GM12878 (cell line): ENCODE measurements at regions not wholly inside any gene's neighbourhood (a gene's known extent, or its start where the extent isn't known, plus 50 kb on each side); places are given as distances from the start of the nearest gene placed in this dataset.

Source experiments
- ATAC-seq: fragments of 200-7000 bp; cut with Tn5 transposase; 3 replicates; pipeline ENCODE4 v1.9.1; 2020; ENCODE audit warnings: mild to moderate bottlenecking, moderate library complexity
- BruUV-seq: library from RNA; stranded (reverse); fragments of 400-500 nt; replicated peaks from 2 replicates; lab custom pipeline; 2021; lab: Mats Ljungman, UMichigan
- CTCF ChIA-PET: fragments of 300-600 bp; sonication (Branson Sonifier 250); formaldehyde crosslinking; extraction: SDS; loops from one replicate; lab custom pipeline; 2021; ENCODE audit warnings: inconsistent platforms; lab: Yijun Ruan, JAX
- POLR2A ChIA-PET: fragments of 350-600 bp; formaldehyde crosslinking; extraction: SDS; loops from one replicate; lab custom pipeline; 2021; ENCODE audit warnings: inconsistent platforms; lab: Charles Lee
- RAD21 ChIA-PET: fragments of 300-600 bp; sonication (Branson Sonifier 250); formaldehyde crosslinking; loops from one replicate; lab custom pipeline; 2023; ENCODE audit warnings: antibody characterized with exemption; ENCODE audit not compliant: unreplicated experiment; lab: Charles Lee
- SMC1A ChIA-PET: fragments of 300-600 bp; sonication (Branson Sonifier 250); formaldehyde crosslinking; loops from one replicate; lab custom pipeline; 2023; ENCODE audit not compliant: unreplicated experiment, uncharacterized antibody; lab: Charles Lee
- DNase-seq: peaks from one replicate; pipeline ENCODE4 v3.0.0-alpha.2; 2011; ENCODE audit warnings: low read depth, low spot score
- FAIRE-seq: peaks from 3 replicates; lab custom pipeline; 2011; peaks lifted over from hg19 to GRCh38; lab: Jason Lieb, UNC
- H2AFZ ChIP-seq: 2 replicates; pipeline ENCODE4 v1.6.0; 2011; ENCODE audit warnings: low read depth, low read length, control low read depth; ENCODE audit not compliant: control insufficient read depth
- H3K27ac ChIP-seq: 2 replicates; pipeline ENCODE4 v1.5.1; 2011; ENCODE audit warnings: control low read depth; ENCODE audit not compliant: control insufficient read depth, insufficient read depth
- H3K27me3 ChIP-seq, 2 experiments: replicated peaks in 1 of 2; 2 replicates each; pipeline versions ENCODE4 v1.6.0 to v1.6.1; 2011; ENCODE audit warnings: low read length in 1 of 2; ENCODE audit not compliant: control insufficient read depth in 2 of 2, insufficient read depth in 2 of 2
- H3K36me3 ChIP-seq, 2 experiments: 2 replicates each; pipeline ENCODE4 v1.5.1; 2011; ENCODE audit warnings: low read length in 1 of 2; ENCODE audit not compliant: control insufficient read depth in 2 of 2, insufficient read depth in 2 of 2
- H3K4me1 ChIP-seq: 2 replicates; pipeline ENCODE4 v1.6.1; 2011; ENCODE audit warnings: mild to moderate bottlenecking, low read length, moderate library complexity, mixed read lengths; ENCODE audit not compliant: control insufficient read depth, insufficient read depth
- H3K4me2 ChIP-seq: 2 replicates; pipeline ENCODE4 v1.6.0; 2011; ENCODE audit warnings: control low read depth; ENCODE audit not compliant: control insufficient read depth, insufficient read depth
- H3K4me3 ChIP-seq: fragments of 200-600 bp; sonication (generic); 2 replicates; pipeline ENCODE4 v1.5.1; 2016
- H3K79me2 ChIP-seq: 2 replicates; pipeline ENCODE4 v1.6.0; 2011; ENCODE audit warnings: low read length; ENCODE audit not compliant: control insufficient read depth, insufficient read depth
- H3K9ac ChIP-seq: 2 replicates; pipeline ENCODE4 v1.8.0; 2011; ENCODE audit warnings: low read length, control low read depth, mixed read lengths; ENCODE audit not compliant: control insufficient read depth, insufficient read depth
- H3K9me3 ChIP-seq: replicated peaks from 3 replicates; pipeline ENCODE4 v1.5.1; 2011; ENCODE audit warnings: mild to moderate bottlenecking, low read length; ENCODE audit not compliant: control insufficient read depth, insufficient read depth
- H4K20me1 ChIP-seq: 2 replicates; pipeline ENCODE4 v1.6.0; 2011; ENCODE audit not compliant: control insufficient read depth, insufficient read depth
- EP300 ChIP-seq, 2 experiments: fragments of 150-350 bp in 1 of 2; IDR thresholded peaks; 2 replicates each; pipeline ENCODE4 v1.6.1; 2011 to 2012; ENCODE audit warnings: low read depth in 2 of 2, low read length in 2 of 2, borderline replicate concordance in 1 of 2, improper control_type of control experiment in 1 of 2, inconsistent platforms in 1 of 2; ENCODE audit not compliant: control insufficient read depth in 1 of 2
- MEF2A ChIP-seq: IDR thresholded peaks from 2 replicates; pipeline ENCODE4 v1.6.1; 2011; ENCODE audit warnings: low read depth, mild to moderate bottlenecking, low read length, moderate library complexity; ENCODE audit not compliant: insufficient read depth
- NRF1 ChIP-seq: conservative IDR thresholded peaks from 2 replicates; pipeline ENCODE4 v1.6.1; 2011; ENCODE audit warnings: mild to moderate bottlenecking, low read depth, low read length, improper control_type of control experiment
- POU2F2 ChIP-seq: IDR thresholded peaks from 3 replicates; pipeline ENCODE4 v1.6.1; 2011; ENCODE audit warnings: low read depth, mild to moderate bottlenecking, low read length, borderline replicate concordance
- RCOR1 ChIP-seq: conservative IDR thresholded peaks from 2 replicates; pipeline ENCODE4 v1.6.1; 2012; ENCODE audit warnings: low read depth, low read length, improper control_type of control experiment
- SREBF1 ChIP-seq: IDR thresholded peaks from 2 replicates; pipeline ENCODE4 v1.6.1; 2012; ENCODE audit warnings: mild to moderate bottlenecking, low read length
- ZNF207 ChIP-seq: fragments of 450-650 bp; IDR thresholded peaks from 2 replicates; pipeline ENCODE4 v1.6.1; 2014; ENCODE audit warnings: antibody characterized with exemption, mild to moderate bottlenecking, borderline replicate concordance
- ZNF384 ChIP-seq: IDR thresholded peaks from 2 replicates; pipeline ENCODE4 v1.6.1; 2012; ENCODE audit warnings: low read depth, mild to moderate bottlenecking, low read length, improper control_type of control experiment, borderline replicate concordance
- ZNF622 ChIP-seq: fragments of 450-650 bp; IDR thresholded peaks from 2 replicates; pipeline ENCODE4 v1.6.1; 2017; ENCODE audit warnings: mild to moderate bottlenecking, inconsistent platforms
- ZNF687 ChIP-seq: fragments of 450-650 bp; IDR thresholded peaks from 2 replicates; pipeline ENCODE4 v1.6.1; 2017; ENCODE audit warnings: mild to moderate bottlenecking, moderate library complexity
- WGBS: methylation state at CpG from one replicate; pipeline ENCODE4 v1.1.6; 2016; ENCODE audit warnings: low lambda C conversion rate; ENCODE audit not compliant: insufficient replicate concordance, insufficient coverage; ENCODE audit errors: missing lambda C conversion rate; 5-methylcytosine and 5-hydroxymethylcytosine counted together
- in situ Hi-C: fragments of 300-500 bp; cut with MboI; formaldehyde crosslinking; loops from 9 replicates; pipeline ENCODE4 v1.14.3; 2018; ENCODE audit warnings: mixed read lengths
- intact Hi-C: fragments of 100-400 bp; cut with micrococcal nuclease; formaldehyde crosslinking; loops from one replicate; pipeline ENCODE4 v1.14.2; 2022; ENCODE audit not compliant: unreplicated experiment

- ChIA-PET SMC1A (interaction anchor here (1.0 to 4.1 kb wide), 4 partner anchors 10 to 30 kb away, joined by 3 to 16 read pairs (median 5); no protein-coding TSS in a partner anchor), CTCF (no interaction called here), POLR2A (no interaction called here), RAD21 (no interaction called here)
- no peak overlapping the region for H3K27ac ChIP-seq
- no peaks in the 10 kb centered on the region for H3K27me3 ChIP-seq
- no peaks in the 10 kb centered on the region for H3K36me3 ChIP-seq
- in situ Hi-C loops, result no loop called here
- no peaks in the 10 kb centered on the region for H3K79me2 ChIP-seq
- BruUV-seq, result no TSS peak
- H3K9ac ChIP-seq, result no peak overlapping the region
- no peak overlapping the region for H2AFZ ChIP-seq
- DNase-seq (no peak), FAIRE-seq (no peak), ATAC-seq (no peak)
- intact Hi-C loops, result no loop called here
- H4K20me1 ChIP-seq, result no peaks in the 10 kb centered on the region
- no peak overlapping the region for H3K4me2 ChIP-seq
- no peak overlapping the region for H3K4me3 ChIP-seq
- no peaks in the 10 kb centered on the region for H3K9me3 ChIP-seq
- WGBS, result 79% methylated on average over 7 of the region's 7 CpGs
- no peaks in the 10 kb centered on the region for H3K4me1 ChIP-seq
- TF ChIP-seq EP300 (IDR thresholded peaks at IDR 0.05; ENCODE audit: borderline replicate concordance in 1 of 2, control insufficient read depth in 1 of 2, low read depth in 2 of 2, low read length in 2 of 2) (no peak), SREBF1 (no peak), ZNF384 (no peak), ZNF622 (no peak), ZNF687 (no peak), POU2F2 (no peak), NRF1 (no peak), MEF2A (no peak), ZNF207 (no peak), RCOR1 (no peak)
Measured at GRCh38 chr2:57959390-57959789, 87.2 kb upstream of the VRK2 start.
